Right ventricle myocardium superior (tissue), 1 donor: ENCODE measurements at regions not wholly inside any gene's neighbourhood (a gene's known extent, or its start where the extent isn't known, plus 50 kb on each side); places are given as distances from the start of the nearest gene placed in this dataset.

ENCODE experiments used
- ATAC-seq: fragments of 200-7000 bp; cut with Tn5 transposase; one replicate; pipeline ENCODE4 v1.9.1; 2020; ENCODE audit warnings: mild to moderate bottlenecking; ENCODE audit not compliant: poor library complexity
- DNase-seq: peaks from one replicate; pipeline ENCODE4 v3.0.0-alpha.2; 2020
- intact Hi-C: fragments of 100-400 bp; cut with DNase I; formaldehyde crosslinking; loops from one replicate; pipeline ENCODE4 v1.11.2; 2022
- donor health status: DM: no; HTN: yes; CAD: no; lungs with severe emphysema.

DNA sequence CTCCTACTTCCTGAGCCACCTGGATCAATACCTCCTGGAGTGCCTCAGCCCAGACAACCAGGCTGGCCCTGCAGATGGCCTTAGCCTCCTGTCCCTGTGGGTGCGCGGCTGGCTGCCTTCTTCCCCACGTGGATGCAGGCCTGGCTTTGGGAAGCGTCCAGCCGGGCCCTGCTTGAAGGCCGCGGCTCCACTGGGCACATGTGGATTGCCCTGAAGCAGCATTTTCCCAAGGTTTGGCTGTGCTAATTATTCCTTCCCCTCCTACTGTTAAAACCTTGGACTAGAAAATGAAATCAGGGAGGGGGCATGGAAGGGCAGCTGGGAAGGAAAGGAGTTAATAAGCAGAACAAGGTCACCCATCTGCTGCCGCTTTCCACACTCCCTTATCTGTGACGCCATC is 143.0 kb upstream of the GATA6 start:
- DNase-seq (no peak), ATAC-seq (no peak)
- intact Hi-C loops = no loop called here

- DNase-seq = no peak
- intact Hi-C loops = no loop called here
- no peak for ATAC-seq
Observed at GRCh38 chr18:22026889-22027288, 142.5 kb upstream of the GATA6 start.

- intact Hi-C loops = no loop called here
- DNase-seq (no peak), ATAC-seq (no peak)
Observed at GRCh38 chr18:22031611-22032010, 137.8 kb upstream of the GATA6 start.

GRCh38 chr18:22032392-22032961 is 136.9 kb upstream of the GATA6 start:
- DNase-seq (no peak), ATAC-seq (no peak)
- intact Hi-C loops = no loop called here

GRCh38 chr18:22033085-22033484 is 136.3 kb upstream of the GATA6 start:
- DNase-seq (no peak), ATAC-seq (no peak)
- intact Hi-C loops = no loop called here

DNA sequence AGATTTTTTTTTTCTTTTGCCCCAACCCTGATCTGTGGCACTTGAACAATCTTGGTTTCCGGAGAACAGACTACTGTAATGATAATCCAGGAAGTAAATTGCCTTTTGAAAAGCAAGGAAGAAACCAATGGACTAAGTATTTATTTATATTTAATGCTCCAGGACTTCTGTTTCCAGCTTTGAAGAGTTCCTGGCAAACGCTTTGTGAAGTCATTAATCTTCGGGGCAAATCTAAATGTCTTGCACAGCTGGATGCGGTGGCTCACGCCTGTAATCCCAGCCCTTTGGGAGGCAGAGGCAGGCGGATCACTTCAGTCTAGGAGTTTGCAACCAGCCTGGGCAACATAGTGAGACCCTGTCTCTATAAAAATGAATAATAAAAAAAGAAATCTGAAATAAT is 135.1 kb upstream of the GATA6 start:
- ATAC-seq = no peak
- intact Hi-C loops = no loop called here
- DNase-seq = no peak

DNA sequence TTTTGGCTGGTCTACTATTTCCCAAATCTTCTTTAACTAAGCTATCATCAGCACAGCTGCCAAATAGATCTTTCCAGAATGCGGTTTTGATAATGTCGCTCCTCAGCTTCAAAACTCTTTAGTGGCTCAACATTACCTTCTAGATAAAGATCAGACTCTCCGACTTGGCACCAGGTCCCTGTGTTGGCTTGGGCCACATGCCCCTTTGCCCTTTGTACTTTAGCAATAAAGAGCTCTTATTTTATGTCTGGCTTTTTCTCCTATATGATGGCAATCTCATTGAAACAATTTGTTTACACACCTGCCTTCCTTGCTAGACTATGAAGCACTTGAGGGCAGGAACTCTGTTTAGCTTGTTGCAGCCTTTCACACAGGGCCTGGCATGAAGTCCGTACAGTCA is 128.9 kb upstream of the GATA6 start:
- DNase-seq = no peak
- ATAC-seq = no peak
- intact Hi-C loops = no loop called here

- DNase-seq = no peak
- intact Hi-C loops = no loop called here
- no peak for ATAC-seq
Observed at GRCh38 chr18:22043837-22044236, 125.6 kb upstream of the GATA6 start.

DNA sequence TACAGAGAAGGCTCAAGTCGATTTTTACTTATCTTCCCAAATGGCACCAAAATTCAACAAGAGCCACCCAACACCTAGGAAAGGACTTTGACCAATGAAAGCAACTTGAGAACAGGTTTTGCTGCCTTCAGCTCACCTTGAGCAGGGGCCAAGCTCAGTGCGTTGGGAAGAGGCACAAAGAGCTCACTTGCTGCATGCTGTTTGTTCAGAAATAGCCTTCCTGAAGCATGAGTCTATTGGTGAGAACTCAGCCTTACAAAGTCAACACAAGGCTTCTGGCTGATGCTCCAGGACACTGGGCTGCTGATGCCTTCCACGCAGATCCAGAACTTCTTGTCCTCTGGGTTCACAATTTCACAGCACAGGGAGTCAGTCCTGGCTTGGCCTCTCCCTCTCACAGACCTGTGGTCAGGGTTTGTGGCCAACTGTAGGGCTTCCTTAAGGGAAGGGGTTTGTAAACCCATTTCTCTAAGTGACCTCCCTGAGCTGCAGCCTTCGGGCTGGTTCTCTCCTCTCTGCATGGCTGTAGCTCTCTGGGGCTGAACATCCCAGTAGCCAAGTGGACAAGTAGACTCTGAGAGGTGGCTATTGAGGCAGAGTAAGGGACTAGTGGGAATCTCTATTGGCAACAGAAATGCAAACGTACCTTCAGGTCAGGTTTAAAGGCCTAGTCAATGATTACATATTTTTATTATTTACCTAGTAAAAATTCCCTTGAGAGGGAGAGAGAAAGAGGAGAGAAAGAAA is 124.7 kb upstream of the GATA6 start:
- ATAC-seq = no peak
- intact Hi-C loops = no loop called here
- no peak for DNase-seq

DNA sequence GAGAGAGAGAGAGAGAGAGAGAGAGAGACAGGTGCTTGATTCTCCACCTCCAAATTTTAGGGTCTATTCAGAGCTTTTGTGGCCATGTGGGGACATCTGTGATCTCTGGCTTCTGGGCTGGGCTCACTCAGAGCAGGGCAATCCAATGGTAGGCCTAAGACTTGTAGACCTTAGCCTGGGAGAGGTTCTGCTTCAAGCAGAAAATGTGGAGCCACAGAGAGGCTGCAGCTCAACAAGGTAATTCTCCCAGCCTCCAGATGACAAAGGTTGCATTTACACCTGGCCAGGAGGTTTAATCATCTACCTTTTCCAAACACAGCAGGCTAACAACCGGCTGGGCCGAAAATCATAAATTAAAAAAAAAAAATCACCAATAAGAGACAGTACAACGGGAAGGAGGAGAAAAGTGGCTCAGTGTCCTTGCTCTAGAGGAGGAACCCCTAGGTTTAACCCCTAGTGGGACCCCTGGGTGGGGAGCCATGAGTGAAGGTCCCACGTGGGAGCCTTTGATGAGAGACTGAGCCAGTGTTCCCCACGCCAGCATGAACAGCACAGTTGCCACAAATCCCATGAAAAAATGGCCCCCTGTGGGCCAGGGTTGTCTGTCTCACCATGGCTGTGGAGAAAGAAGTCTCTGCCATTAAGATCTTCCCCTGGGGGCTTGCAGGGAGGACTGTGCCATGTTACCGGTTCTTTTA is 124.0 kb upstream of the GATA6 start:
- DNase-seq = no peak
- ATAC-seq = no peak
- intact Hi-C loops = no loop called here

DNA sequence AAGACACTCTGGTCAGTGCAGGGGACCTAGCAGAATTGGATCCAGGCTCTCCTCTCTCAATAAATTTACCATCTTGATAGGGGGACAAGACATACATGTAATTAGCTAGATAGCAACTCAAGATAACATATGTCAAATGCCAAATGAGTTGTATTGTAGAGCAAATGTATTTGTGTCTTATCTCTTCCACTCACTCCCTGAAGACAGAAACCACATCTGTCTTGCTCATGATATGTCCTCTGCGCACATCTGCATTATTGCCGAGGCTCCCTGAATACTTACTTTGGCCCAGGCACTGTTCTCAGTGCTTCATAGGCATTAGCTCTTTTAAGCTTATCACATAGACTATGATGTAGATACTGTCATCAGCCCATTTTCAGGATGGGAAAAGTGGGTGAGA is 122.9 kb upstream of the GATA6 start:
- ATAC-seq = no peak
- DNase-seq = no peak
- intact Hi-C loops = no loop called here

GRCh38 chr18:22047485-22047884 is 121.9 kb upstream of the GATA6 start:
- intact Hi-C loops = no loop called here
- no peak for ATAC-seq
- DNase-seq = no peak

GRCh38 chr18:22048221-22048620 is 121.2 kb upstream of the GATA6 start:
- intact Hi-C loops = no loop called here
- DNase-seq (no peak), ATAC-seq (no peak)

DNA sequence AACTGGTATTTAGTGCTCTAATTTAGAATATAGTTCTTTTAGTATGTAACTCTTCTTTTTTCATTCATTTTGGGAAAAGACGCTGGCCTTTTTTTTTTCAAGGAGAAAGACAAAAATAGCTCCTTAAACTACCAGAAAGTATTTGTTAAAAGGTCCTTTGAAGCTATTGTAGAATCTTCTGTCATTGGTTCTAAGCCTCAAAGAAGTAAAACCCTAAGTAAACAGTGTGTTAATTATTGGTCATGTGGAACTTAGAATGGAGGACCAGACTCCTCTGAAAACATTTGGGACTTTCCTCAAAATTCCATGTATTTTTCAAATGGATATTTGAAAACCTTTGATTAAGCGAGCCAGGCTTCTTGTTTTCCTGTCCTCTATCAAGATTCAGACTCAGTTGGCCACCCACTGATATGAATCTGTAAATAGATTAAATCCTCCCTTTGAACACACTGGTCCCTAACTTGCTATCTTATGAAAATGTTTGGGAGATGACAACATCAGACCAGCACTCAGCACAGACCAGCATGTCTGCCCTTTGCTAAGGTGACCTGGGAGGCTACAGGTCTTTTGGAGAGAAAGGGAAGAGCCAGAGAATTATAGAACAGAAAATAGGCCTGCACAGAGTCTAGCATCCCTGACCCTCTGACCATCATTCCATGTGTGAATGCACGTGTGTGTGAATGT is 120.3 kb upstream of the GATA6 start:
- intact Hi-C loops = no loop called here
- no peak for DNase-seq
- no peak for ATAC-seq

GRCh38 chr18:22052405-22053105 is 116.8 kb upstream of the GATA6 start:
- intact Hi-C loops = no loop called here
- no peak for ATAC-seq
- DNase-seq = no peak

- DNase-seq (no peak), ATAC-seq (no peak)
- intact Hi-C loops = no loop called here
Observed at GRCh38 chr18:22055466-22056238, 113.7 kb upstream of the GATA6 start.

GRCh38 chr18:22056950-22057349 is 112.4 kb upstream of the GATA6 start:
- intact Hi-C loops = no loop called here
- no peak for ATAC-seq
- DNase-seq = no peak

DNA sequence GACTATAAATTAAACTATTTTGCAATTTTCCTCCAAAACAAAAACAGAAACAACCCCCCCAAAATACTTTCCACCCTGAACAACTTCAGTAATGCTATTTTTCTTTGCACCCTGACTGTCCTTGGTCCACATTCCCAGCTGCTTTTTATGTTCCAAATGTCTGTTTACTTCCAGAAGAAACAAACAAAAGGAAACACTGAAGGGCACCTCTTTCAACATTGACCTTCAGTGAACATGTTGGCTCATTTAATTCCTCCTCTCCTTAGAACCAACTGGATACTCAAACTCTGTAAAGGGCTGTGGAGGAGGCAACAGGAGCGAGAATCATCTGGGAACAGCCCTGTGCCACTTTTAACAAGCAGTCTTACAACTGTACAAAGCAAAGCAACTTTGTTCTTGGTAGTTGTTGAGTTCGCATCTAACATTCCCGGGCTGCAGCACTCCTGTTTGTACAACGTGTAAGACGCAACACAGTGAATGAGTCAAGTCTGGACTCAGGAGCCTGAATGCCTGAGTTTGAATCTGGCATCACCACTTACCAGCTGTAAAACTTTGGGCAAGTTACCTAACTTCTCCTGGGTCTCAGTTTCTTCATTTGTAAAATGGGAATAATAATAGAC is 111.4 kb upstream of the GATA6 start:
- DNase-seq (no peak), ATAC-seq (no peak)
- intact Hi-C loops = no loop called here
